ENCODE measurements at regions not wholly inside any gene's neighbourhood (a gene's known extent, or its start where the extent isn't known, plus 50 kb on each side); places are given as distances from the start of the nearest gene placed in this dataset.

- no peak for TF ChIP-seq ESRRG (CRISPR knock-in tag; IDR thresholded peaks at IDR 0.05)
- TF ChIP-seq ZFP3 (CRISPR knock-in tag; IDR thresholded peaks at IDR 0.05): no peak
- TF ChIP-seq CSDC2 (CRISPR knock-in tag; IDR thresholded peaks at IDR 0.05): no peak
- no peak for TF ChIP-seq ARNTL (CRISPR knock-in tag; IDR thresholded peaks at IDR 0.05; ENCODE audit: borderline replicate concordance, low read depth)
- TF ChIP-seq ZNF565 (CRISPR knock-in tag; conservative IDR thresholded peaks at IDR 0.05; ENCODE audit: low read depth): no peak
- TF ChIP-seq PPARA (CRISPR knock-in tag; IDR thresholded peaks at IDR 0.05; ENCODE audit: borderline replicate concordance): no peak
These were observed 231.1 kb upstream of the NRIP1 start for GRCh38 chr21:15295875-15296274.

Measured in SK-N-SH treated with all-trans-retinoic acid at 6 μM for 48 hours (cell line).